ENCODE measurements at regions not wholly inside any gene's neighbourhood (a gene's known extent, or its start where the extent isn't known, plus 50 kb on each side); places are given as distances from the start of the nearest gene placed in this dataset.

DNA sequence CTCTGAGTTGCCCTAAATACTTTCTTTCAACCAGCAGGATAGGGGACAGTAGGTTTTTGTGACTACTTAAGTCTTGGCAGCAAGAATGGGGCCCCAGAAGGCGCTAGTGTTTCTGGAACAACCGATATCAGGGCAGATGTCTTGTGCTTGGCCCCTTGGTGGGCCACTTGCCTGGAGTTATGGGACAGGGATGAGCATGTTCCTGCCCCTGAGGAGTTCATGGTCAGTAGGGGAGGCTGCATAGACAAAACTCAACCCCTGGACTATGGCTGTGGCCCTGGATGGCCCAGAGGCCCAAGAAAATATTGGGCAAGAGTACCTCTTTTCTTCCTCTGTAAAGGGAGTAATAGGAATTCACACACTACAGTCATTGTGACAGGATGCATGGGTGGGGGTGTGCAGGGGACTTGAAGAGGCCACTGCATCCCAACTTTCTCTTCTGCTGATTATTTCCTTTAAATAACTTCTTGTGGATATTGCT, 57.7 kb upstream of the IGFBP3 start:
- TF ChIP-seq, protein P1, sequence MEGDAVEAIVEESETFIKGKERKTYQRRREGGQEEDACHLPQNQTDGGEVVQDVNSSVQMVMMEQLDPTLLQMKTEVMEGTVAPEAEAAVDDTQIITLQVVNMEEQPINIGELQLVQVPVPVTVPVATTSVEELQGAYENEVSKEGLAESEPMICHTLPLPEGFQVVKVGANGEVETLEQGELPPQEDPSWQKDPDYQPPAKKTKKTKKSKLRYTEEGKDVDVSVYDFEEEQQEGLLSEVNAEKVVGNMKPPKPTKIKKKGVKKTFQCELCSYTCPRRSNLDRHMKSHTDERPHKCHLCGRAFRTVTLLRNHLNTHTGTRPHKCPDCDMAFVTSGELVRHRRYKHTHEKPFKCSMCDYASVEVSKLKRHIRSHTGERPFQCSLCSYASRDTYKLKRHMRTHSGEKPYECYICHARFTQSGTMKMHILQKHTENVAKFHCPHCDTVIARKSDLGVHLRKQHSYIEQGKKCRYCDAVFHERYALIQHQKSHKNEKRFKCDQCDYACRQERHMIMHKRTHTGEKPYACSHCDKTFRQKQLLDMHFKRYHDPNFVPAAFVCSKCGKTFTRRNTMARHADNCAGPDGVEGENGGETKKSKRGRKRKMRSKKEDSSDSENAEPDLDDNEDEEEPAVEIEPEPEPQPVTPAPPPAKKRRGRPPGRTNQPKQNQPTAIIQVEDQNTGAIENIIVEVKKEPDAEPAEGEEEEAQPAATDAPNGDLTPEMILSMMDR (conservative IDR thresholded peaks at IDR 0.05; ENCODE audit: low read depth, low read length) = no peak
- TF ChIP-seq, protein P2, sequence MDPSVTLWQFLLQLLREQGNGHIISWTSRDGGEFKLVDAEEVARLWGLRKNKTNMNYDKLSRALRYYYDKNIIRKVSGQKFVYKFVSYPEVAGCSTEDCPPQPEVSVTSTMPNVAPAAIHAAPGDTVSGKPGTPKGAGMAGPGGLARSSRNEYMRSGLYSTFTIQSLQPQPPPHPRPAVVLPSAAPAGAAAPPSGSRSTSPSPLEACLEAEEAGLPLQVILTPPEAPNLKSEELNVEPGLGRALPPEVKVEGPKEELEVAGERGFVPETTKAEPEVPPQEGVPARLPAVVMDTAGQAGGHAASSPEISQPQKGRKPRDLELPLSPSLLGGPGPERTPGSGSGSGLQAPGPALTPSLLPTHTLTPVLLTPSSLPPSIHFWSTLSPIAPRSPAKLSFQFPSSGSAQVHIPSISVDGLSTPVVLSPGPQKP (IDR thresholded peaks at IDR 0.05; ENCODE audit: borderline replicate concordance, low read depth, low read length) = no peak
- TF ChIP-seq RAD21 (IDR thresholded peaks at IDR 0.05; ENCODE audit: low read length) (no peak), POLR2A (IDR thresholded peaks at IDR 0.05; ENCODE audit: low read depth, low read length) (no peak)

Measured in IMR-90 (cell line).